Pancreas (tissue), 10 donors: ENCODE measurements at regions not wholly inside any gene's neighbourhood (a gene's known extent, or its start where the extent isn't known, plus 50 kb on each side); places are given as distances from the start of the nearest gene placed in this dataset.

ENCODE experiments used
- ATAC-seq, 4 donors: fragments of 200-7000 bp; cut with Tn5 transposase; one replicate each; pipeline versions ENCODE4 v1.8.0 to v1.9.1; 2020; ENCODE audit warnings: mild to moderate bottlenecking in 4 of 4, moderate library complexity in 4 of 4
- DNase-seq, 6 donors: peaks; one replicate each; pipeline ENCODE4 v3.0.0-alpha.2; 2020
- FAIRE-seq: peaks from 2 replicates; lab custom pipeline; 2012; peaks lifted over from hg19 to GRCh38; lab: Jason Lieb, UNC
- H3K27ac ChIP-seq, 4 donors: fragments of 200-600 bp; sonication (generic); 1 replicate in 3 of 4; 2 replicates in 1 of 4; pipeline versions ENCODE4 v1.5.0 to v1.8.0; 2020
- H3K27me3 ChIP-seq, 4 donors: fragments of 200-600 bp; one replicate each; pipeline ENCODE4 v1.8.0; 2021
- H3K36me3 ChIP-seq, 3 donors: fragments of 200-600 bp; sonication (generic) in 1 of 3; one replicate each; pipeline versions ENCODE4 v1.5.0 to v1.8.0; 2020 to 2021
- H3K4me1 ChIP-seq, 3 donors: fragments of 200-600 bp; one replicate each; pipeline ENCODE4 v1.8.0; 2021
- H3K4me3 ChIP-seq, 4 donors: fragments of 200-600 bp; sonication (generic) in 2 of 4; one replicate each; pipeline versions ENCODE4 v1.5.0 to v1.8.0; 2020 to 2021
- H3K9me3 ChIP-seq, 4 donors: fragments of 200-600 bp; one replicate each; pipeline ENCODE4 v1.8.0; 2021
- WGBS, 2 donors: extraction: QIAGEN DNeasy Blood & Tissue Kit; methylation state at CpG; one replicate each; pipeline ENCODE4 v1.1.7; 2013; 5-methylcytosine and 5-hydroxymethylcytosine counted together
- intact Hi-C, 3 donors: fragments of 100-400 bp; cut with DNase I; formaldehyde crosslinking; loops; one replicate each; pipeline versions ENCODE4 v1.11.1 to v1.14.2; 2022
- TF ChIP-seq, protein P1 (sequence below), 4 donors: fragments of 200-600 bp; sonication (generic) in 3 of 4; IDR thresholded peaks; one replicate each; pipeline versions ENCODE4 v1.5.0 to v1.8.0; 2021; ENCODE audit warnings: antibody characterized with exemption in 4 of 4
- donor health status: healthy with polysubstance abuse.
- donor health status: DM: no; HTN: no; CAD: no; lungs with moderate emphysema.
- donor health status: DM: no; HTN: no; CAD: no.
- donor health status: control.
- donor health status: control.
- donor health status: Bipolar disorder and iron deficiency.
- donor health status: DM: yes; HTN: yes; CAD: no.
- donor health status: DM: no; HTN: no; CAD: no.
- donor health status: DM: no; HTN: no; CAD: no.
- donor health status: DM: yes; HTN: yes; CAD: no.

DNA sequence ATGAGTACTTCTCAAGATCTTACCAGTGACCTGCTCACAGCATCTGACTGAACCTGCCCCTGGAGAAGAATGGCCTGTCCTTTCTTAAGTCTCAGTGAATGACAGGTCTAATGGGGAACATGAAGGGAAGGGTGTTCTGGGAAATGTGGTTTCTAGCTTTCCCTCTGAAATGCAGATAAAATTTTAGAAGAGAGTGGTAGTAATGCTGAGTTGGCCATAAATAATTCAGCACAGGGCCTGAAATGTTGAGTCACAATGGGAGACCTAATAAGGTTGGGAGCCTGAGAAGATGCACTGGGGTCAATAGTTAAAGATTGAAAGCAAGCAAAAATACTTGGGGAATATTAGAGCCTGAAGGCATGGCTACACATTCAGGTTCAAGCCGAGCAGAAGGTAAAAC lies 214.9 kb upstream of the ARHGAP24 start:
- intact Hi-C loops = no loop called here
- 78 to 89% methylated on average over 1 of the region's 1 CpG for WGBS, 2 donors

GRCh38 chr4:85265234-85265633 lies 209.7 kb upstream of the ARHGAP24 start:
- DNase-seq = no peak

More for the DNA sequence above, 214.9 kb upstream of the ARHGAP24 start:
- ATAC-seq (no peak), DNase-seq (no peak), FAIRE-seq (no peak)
- Histone ChIP-seq H3K27me3 (no peaks in the 10 kb centered on the region), H3K27ac (no peak overlapping the region), H3K4me3 (no peak overlapping the region), H3K36me3 (no peaks in the 10 kb centered on the region), H3K9me3 (no peaks in the 10 kb centered on the region), H3K4me1 (no peaks in the 10 kb centered on the region)
- TF ChIP-seq, protein P1, sequence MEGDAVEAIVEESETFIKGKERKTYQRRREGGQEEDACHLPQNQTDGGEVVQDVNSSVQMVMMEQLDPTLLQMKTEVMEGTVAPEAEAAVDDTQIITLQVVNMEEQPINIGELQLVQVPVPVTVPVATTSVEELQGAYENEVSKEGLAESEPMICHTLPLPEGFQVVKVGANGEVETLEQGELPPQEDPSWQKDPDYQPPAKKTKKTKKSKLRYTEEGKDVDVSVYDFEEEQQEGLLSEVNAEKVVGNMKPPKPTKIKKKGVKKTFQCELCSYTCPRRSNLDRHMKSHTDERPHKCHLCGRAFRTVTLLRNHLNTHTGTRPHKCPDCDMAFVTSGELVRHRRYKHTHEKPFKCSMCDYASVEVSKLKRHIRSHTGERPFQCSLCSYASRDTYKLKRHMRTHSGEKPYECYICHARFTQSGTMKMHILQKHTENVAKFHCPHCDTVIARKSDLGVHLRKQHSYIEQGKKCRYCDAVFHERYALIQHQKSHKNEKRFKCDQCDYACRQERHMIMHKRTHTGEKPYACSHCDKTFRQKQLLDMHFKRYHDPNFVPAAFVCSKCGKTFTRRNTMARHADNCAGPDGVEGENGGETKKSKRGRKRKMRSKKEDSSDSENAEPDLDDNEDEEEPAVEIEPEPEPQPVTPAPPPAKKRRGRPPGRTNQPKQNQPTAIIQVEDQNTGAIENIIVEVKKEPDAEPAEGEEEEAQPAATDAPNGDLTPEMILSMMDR (IDR thresholded peaks at IDR 0.05) = no peak

GRCh38 chr4:85268188-85268587 lies 206.8 kb upstream of the ARHGAP24 start:
- Histone ChIP-seq H3K36me3 (no peaks in the 10 kb centered on the region), H3K4me1 (no peaks in the 10 kb centered on the region), H3K4me3 (no peak overlapping the region), H3K9me3 (no peaks in the 10 kb centered on the region), H3K27ac (no peak overlapping the region), H3K27me3 (no peaks in the 10 kb centered on the region)
- TF ChIP-seq, protein P1 (IDR thresholded peaks at IDR 0.05) = no peak
- intact Hi-C loops = no loop called here
- FAIRE-seq (no peak), ATAC-seq (no peak), DNase-seq (no peak)
- WGBS, 2 donors = 79 to 85% methylated on average over 4 of the region's 4 CpGs

More at GRCh38 chr4:85265234-85265633, 209.7 kb upstream of the ARHGAP24 start:
- FAIRE-seq (no peak), ATAC-seq (no peak)
- H3K4me3 ChIP-seq = no peak overlapping the region
- WGBS, 2 donors = 82 to 92% methylated on average over 5 of the region's 5 CpGs
- intact Hi-C loops = no loop called here
- TF ChIP-seq, protein P1 (IDR thresholded peaks at IDR 0.05) = no peak
- H3K9me3 ChIP-seq = no peaks in the 10 kb centered on the region
- H3K27ac ChIP-seq = no peak overlapping the region
- H3K27me3 ChIP-seq = no peaks in the 10 kb centered on the region
- H3K4me1 ChIP-seq = no peaks in the 10 kb centered on the region
- no peaks in the 10 kb centered on the region for H3K36me3 ChIP-seq

- no peak for FAIRE-seq
- no peak for DNase-seq
- TF ChIP-seq, protein P1 (IDR thresholded peaks at IDR 0.05) = no peak
- intact Hi-C loops = no loop called here
- Histone ChIP-seq H3K27ac (no peak overlapping the region), H3K27me3 (no peaks in the 10 kb centered on the region), H3K9me3 (no peaks in the 10 kb centered on the region), H3K4me1 (no peaks in the 10 kb centered on the region), H3K4me3 (no peak overlapping the region), H3K36me3 (no peaks in the 10 kb centered on the region)
- no peak for ATAC-seq
- WGBS, 2 donors = 86 to 89% methylated on average over 3 of the region's 3 CpGs
Measured at GRCh38 chr4:85268961-85269360, 206.0 kb upstream of the ARHGAP24 start.

GRCh38 chr4:85274955-85275354 lies 200.0 kb upstream of the ARHGAP24 start:
- intact Hi-C loops = no loop called here
- Histone ChIP-seq H3K36me3 (no peaks in the 10 kb centered on the region), H3K4me3 (no peak overlapping the region), H3K27me3 (no peaks in the 10 kb centered on the region), H3K27ac (no peak overlapping the region), H3K9me3 (no peaks in the 10 kb centered on the region), H3K4me1 (peaks cover 0 to 4% (median 0%) of the 10 kb centered on the region in 3 donors)
- TF ChIP-seq, protein P1 (IDR thresholded peaks at IDR 0.05) = no peak
- 85 to 93% methylated on average over 4 of the region's 4 CpGs for WGBS, 2 donors
- no peak for DNase-seq
- FAIRE-seq = no peak
- ATAC-seq = no peak
